ENCODE measurements at regions not wholly inside any gene's neighbourhood (a gene's known extent, or its start where the extent isn't known, plus 50 kb on each side); places are given as distances from the start of the nearest gene placed in this dataset.

GRCh38 chr15:98152156-98152555, 191.7 kb downstream of the ARRDC4 start:
- no peak for ATAC-seq

DNA sequence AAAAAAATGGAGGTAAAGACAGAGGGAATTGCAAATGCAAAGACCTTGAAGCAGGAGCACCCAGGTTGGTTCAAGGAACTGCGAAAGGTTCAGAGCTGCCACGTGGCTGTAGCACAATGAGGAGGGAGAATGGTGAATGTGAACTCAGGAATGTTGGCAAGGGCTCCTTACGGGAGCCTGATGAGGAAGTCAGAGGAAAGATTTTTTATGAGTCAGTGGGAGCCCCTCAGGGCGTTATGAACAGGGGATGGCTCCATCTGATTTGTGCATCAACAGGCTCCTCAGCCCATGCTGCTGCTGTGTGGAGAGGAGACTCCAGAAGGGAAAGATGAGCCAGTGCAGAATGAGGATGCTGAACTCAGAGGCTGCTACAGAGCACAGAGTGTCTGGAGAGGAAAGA, 194.4 kb downstream of the ARRDC4 start:
- TF ChIP-seq ZFP30 (CRISPR knock-in tag; IDR thresholded peaks at IDR 0.05) (no peak), ZNF70 (CRISPR knock-in tag; IDR thresholded peaks at IDR 0.05) (no peak), ZFP3 (CRISPR knock-in tag; IDR thresholded peaks at IDR 0.05) (no peak), ARNTL (CRISPR knock-in tag; IDR thresholded peaks at IDR 0.05; ENCODE audit: borderline replicate concordance, low read depth) (no peak)
- ATAC-seq: peak; percentile 28; the same call in 1 of the 3 replicates

More at GRCh38 chr15:98152156-98152555, 191.7 kb downstream of the ARRDC4 start:
- TF ChIP-seq GLIS3 (CRISPR knock-in tag; IDR thresholded peaks at IDR 0.05): no peak
- TF ChIP-seq, protein P1, sequence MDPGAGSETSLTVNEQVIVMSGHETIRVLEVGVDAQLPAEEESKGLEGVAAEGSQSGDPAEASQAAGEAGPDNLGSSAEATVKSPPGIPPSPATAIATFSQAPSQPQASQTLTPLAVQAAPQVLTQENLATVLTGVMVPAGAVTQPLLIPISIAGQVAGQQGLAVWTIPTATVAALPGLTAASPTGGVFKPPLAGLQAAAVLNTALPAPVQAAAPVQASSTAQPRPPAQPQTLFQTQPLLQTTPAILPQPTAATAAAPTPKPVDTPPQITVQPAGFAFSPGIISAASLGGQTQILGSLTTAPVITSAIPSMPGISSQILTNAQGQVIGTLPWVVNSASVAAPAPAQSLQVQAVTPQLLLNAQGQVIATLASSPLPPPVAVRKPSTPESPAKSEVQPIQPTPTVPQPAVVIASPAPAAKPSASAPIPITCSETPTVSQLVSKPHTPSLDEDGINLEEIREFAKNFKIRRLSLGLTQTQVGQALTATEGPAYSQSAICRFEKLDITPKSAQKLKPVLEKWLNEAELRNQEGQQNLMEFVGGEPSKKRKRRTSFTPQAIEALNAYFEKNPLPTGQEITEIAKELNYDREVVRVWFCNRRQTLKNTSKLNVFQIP (CRISPR knock-in tag; IDR thresholded peaks at IDR 0.05; ENCODE audit: borderline replicate concordance, low read depth): no peak
- no peak for TF ChIP-seq ZC3H10 (CRISPR knock-in tag; IDR thresholded peaks at IDR 0.05)
- TF ChIP-seq ZNF565 (CRISPR knock-in tag; conservative IDR thresholded peaks at IDR 0.05; ENCODE audit: low read depth): no peak
- no peak for TF ChIP-seq OSR1 (CRISPR knock-in tag; IDR thresholded peaks at IDR 0.05)
- no peak for TF ChIP-seq SNAI2 (CRISPR knock-in tag; IDR thresholded peaks at IDR 0.05)
- TF ChIP-seq ISL1 (CRISPR knock-in tag; IDR thresholded peaks at IDR 0.05): no peak
- TF ChIP-seq ARNTL (CRISPR knock-in tag; IDR thresholded peaks at IDR 0.05; ENCODE audit: borderline replicate concordance, low read depth): no peak
- no peak for TF ChIP-seq ZNF70 (CRISPR knock-in tag; IDR thresholded peaks at IDR 0.05)
- TF ChIP-seq ZFP3 (CRISPR knock-in tag; IDR thresholded peaks at IDR 0.05): no peak
- no peak for TF ChIP-seq ZFP30 (CRISPR knock-in tag; IDR thresholded peaks at IDR 0.05)
- TF ChIP-seq BACH2 (CRISPR knock-in tag; IDR thresholded peaks at IDR 0.05; ENCODE audit: borderline replicate concordance): no peak
- TF ChIP-seq ZNF8 (CRISPR knock-in tag; IDR thresholded peaks at IDR 0.05): no peak
- no peak for TF ChIP-seq RARB (CRISPR knock-in tag; IDR thresholded peaks at IDR 0.05)
- no peak for TF ChIP-seq PPARA (CRISPR knock-in tag; IDR thresholded peaks at IDR 0.05; ENCODE audit: borderline replicate concordance)
- TF ChIP-seq TOX (CRISPR knock-in tag; IDR thresholded peaks at IDR 0.05; ENCODE audit: borderline replicate concordance): no peak
- TF ChIP-seq, protein P2, sequence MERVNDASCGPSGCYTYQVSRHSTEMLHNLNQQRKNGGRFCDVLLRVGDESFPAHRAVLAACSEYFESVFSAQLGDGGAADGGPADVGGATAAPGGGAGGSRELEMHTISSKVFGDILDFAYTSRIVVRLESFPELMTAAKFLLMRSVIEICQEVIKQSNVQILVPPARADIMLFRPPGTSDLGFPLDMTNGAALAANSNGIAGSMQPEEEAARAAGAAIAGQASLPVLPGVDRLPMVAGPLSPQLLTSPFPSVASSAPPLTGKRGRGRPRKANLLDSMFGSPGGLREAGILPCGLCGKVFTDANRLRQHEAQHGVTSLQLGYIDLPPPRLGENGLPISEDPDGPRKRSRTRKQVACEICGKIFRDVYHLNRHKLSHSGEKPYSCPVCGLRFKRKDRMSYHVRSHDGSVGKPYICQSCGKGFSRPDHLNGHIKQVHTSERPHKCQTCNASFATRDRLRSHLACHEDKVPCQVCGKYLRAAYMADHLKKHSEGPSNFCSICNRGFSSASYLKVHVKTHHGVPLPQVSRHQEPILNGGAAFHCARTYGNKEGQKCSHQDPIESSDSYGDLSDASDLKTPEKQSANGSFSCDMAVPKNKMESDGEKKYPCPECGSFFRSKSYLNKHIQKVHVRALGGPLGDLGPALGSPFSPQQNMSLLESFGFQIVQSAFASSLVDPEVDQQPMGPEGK (CRISPR knock-in tag; IDR thresholded peaks at IDR 0.05; ENCODE audit: borderline replicate concordance): no peak
- TF ChIP-seq TCF4 (CRISPR knock-in tag; IDR thresholded peaks at IDR 0.05; ENCODE audit: borderline replicate concordance): no peak
- no peak for TF ChIP-seq CREB5 (CRISPR knock-in tag; IDR thresholded peaks at IDR 0.05; ENCODE audit: low read depth)
- no peak for TF ChIP-seq CSDC2 (CRISPR knock-in tag; IDR thresholded peaks at IDR 0.05)

GRCh38 chr15:98155356-98155755, 194.9 kb downstream of the ARRDC4 start:
- TF ChIP-seq TOX (CRISPR knock-in tag; IDR thresholded peaks at IDR 0.05; ENCODE audit: borderline replicate concordance) (no peak), CSDC2 (CRISPR knock-in tag; IDR thresholded peaks at IDR 0.05) (no peak), RARB (CRISPR knock-in tag; IDR thresholded peaks at IDR 0.05) (no peak), ZFP3 (CRISPR knock-in tag; IDR thresholded peaks at IDR 0.05) (no peak), ISL1 (CRISPR knock-in tag; IDR thresholded peaks at IDR 0.05) (no peak), OSR1 (CRISPR knock-in tag; IDR thresholded peaks at IDR 0.05) (no peak)
- TF ChIP-seq, protein P1 (CRISPR knock-in tag; IDR thresholded peaks at IDR 0.05; ENCODE audit: borderline replicate concordance, low read depth): no peak
- ATAC-seq: no peak

DNA sequence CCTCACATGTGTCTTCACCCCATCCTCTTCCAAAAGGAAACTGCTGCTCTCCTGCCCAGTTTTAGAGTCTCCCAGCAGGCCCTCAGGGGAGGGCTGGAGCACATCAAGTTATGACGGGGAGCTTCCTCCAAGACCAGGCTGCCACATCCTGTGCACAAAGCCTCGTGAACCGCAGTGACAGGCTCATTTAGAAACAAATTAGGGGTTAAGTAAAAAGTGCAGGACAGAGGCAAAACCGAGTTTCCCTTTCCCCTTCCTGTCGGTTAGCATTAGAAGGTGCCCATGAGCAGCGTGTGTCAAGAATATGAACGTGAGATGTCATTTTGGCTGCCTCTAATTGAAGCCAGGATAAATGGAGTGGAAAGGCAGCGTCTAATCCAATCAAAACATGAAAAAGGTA, 199.7 kb downstream of the ARRDC4 start:
- no peak for ATAC-seq
- TF ChIP-seq, protein P2 (CRISPR knock-in tag; IDR thresholded peaks at IDR 0.05; ENCODE audit: borderline replicate concordance): no peak
- TF ChIP-seq SNAI2 (CRISPR knock-in tag; IDR thresholded peaks at IDR 0.05) (no peak), OSR1 (CRISPR knock-in tag; IDR thresholded peaks at IDR 0.05) (no peak), ARNTL (CRISPR knock-in tag; IDR thresholded peaks at IDR 0.05; ENCODE audit: borderline replicate concordance, low read depth) (no peak), RARB (CRISPR knock-in tag; IDR thresholded peaks at IDR 0.05) (no peak), ZNF8 (CRISPR knock-in tag; IDR thresholded peaks at IDR 0.05) (no peak), ZC3H10 (CRISPR knock-in tag; IDR thresholded peaks at IDR 0.05) (no peak), ZFP30 (CRISPR knock-in tag; IDR thresholded peaks at IDR 0.05) (no peak), BACH2 (CRISPR knock-in tag; IDR thresholded peaks at IDR 0.05; ENCODE audit: borderline replicate concordance) (no peak), ZNF565 (CRISPR knock-in tag; conservative IDR thresholded peaks at IDR 0.05; ENCODE audit: low read depth) (no peak), CSRNP3 (CRISPR knock-in tag; IDR thresholded peaks at IDR 0.05) (no peak), GLIS3 (CRISPR knock-in tag; IDR thresholded peaks at IDR 0.05) (no peak), TOX (CRISPR knock-in tag; IDR thresholded peaks at IDR 0.05; ENCODE audit: borderline replicate concordance) (no peak), ISL1 (CRISPR knock-in tag; IDR thresholded peaks at IDR 0.05) (no peak), ZNF70 (CRISPR knock-in tag; IDR thresholded peaks at IDR 0.05) (no peak)
